ENCODE measurements at regions not wholly inside any gene's neighbourhood (a gene's known extent, or its start where the extent isn't known, plus 50 kb on each side); places are given as distances from the start of the nearest gene placed in this dataset.

DNA sequence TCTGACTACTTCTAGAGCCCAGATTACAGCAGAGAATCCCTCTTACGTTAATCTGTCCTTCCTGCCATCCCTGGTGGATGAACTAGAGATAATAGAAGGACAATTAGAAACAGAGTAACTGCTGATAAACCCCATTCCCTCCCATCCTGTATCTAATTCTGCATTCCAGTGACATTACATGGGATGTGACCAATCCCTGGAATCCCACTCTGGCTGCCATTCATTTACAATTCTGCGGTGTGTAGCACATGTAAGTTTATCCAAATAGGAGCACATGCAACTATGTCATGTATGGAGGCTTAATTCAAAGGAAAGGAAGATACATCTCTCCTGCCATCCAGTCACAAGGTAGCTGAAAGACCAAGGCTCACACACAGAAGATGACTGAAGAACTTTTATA lies 339.5 kb downstream of the GPAT3 start:
- no peaks in the 10 kb centered on the region for H3K36me3 Mint-ChIP-seq (ENCODE audit: insufficient read depth, unreplicated experiment)
- no peak for DNase-seq (ENCODE audit: unreplicated experiment)
- TF ChIP-seq, protein P1, sequence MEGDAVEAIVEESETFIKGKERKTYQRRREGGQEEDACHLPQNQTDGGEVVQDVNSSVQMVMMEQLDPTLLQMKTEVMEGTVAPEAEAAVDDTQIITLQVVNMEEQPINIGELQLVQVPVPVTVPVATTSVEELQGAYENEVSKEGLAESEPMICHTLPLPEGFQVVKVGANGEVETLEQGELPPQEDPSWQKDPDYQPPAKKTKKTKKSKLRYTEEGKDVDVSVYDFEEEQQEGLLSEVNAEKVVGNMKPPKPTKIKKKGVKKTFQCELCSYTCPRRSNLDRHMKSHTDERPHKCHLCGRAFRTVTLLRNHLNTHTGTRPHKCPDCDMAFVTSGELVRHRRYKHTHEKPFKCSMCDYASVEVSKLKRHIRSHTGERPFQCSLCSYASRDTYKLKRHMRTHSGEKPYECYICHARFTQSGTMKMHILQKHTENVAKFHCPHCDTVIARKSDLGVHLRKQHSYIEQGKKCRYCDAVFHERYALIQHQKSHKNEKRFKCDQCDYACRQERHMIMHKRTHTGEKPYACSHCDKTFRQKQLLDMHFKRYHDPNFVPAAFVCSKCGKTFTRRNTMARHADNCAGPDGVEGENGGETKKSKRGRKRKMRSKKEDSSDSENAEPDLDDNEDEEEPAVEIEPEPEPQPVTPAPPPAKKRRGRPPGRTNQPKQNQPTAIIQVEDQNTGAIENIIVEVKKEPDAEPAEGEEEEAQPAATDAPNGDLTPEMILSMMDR (IDR thresholded peaks at IDR 0.05; ENCODE audit: unreplicated experiment), result no peak
- ChIA-PET CTCF (no interaction called here), POLR2A (interaction anchor here (0.6 to 1.0 kb wide), 2 partner anchors 10 to 16 kb away, joined by 3 to 4 read pairs; no protein-coding TSS in a partner anchor)
- H3K27ac Mint-ChIP-seq (ENCODE audit: low read depth, unreplicated experiment), result no peak overlapping the region
- intact Hi-C loops (cut with micrococcal nuclease), result no loop called here
- no peaks in the 10 kb centered on the region for H3K9me3 Mint-ChIP-seq (ENCODE audit: unreplicated experiment)
- no peaks in the 10 kb centered on the region for H3K27me3 Mint-ChIP-seq (ENCODE audit: insufficient read depth, unreplicated experiment)
- H3K4me1 Mint-ChIP-seq (ENCODE audit: insufficient read depth, unreplicated experiment), result no peaks in the 10 kb centered on the region
- no TSS peak for BruUV-seq (replicated peaks)
- no peak overlapping the region for H3K4me3 Mint-ChIP-seq (ENCODE audit: unreplicated experiment)

DNA sequence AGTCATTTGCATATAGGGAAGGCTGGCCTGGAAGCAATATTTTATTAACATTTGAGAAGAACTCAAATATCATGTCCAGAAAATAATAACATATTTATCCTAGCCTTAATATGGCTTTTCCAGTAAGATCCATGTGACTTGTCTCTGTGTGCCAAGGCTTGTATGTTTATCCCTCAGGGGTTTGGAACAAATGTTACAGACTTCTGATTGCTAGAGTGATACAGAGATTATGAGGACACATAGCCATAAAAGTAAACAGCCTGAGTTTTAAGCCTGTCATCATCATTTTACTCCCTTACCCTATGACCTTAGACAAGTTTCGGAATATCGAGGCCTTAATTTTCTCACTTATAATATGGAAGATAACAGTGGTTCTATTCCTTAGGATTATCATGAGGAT lies 338.1 kb downstream of the GPAT3 start:
- no TSS peak for BruUV-seq (replicated peaks)
- H3K36me3 Mint-ChIP-seq (ENCODE audit: insufficient read depth, unreplicated experiment), result no peaks in the 10 kb centered on the region
- H3K4me1 Mint-ChIP-seq (ENCODE audit: insufficient read depth, unreplicated experiment), result no peaks in the 10 kb centered on the region
- H3K27me3 Mint-ChIP-seq (ENCODE audit: insufficient read depth, unreplicated experiment), result no peaks in the 10 kb centered on the region
- H3K9me3 Mint-ChIP-seq (ENCODE audit: unreplicated experiment), result no peaks in the 10 kb centered on the region
- DNase-seq (ENCODE audit: unreplicated experiment), result no peak
- no peak overlapping the region for H3K27ac Mint-ChIP-seq (ENCODE audit: low read depth, unreplicated experiment)
- TF ChIP-seq, protein P1 (IDR thresholded peaks at IDR 0.05; ENCODE audit: unreplicated experiment), result no peak
- intact Hi-C loops (cut with micrococcal nuclease), result no loop called here
- H3K4me3 Mint-ChIP-seq (ENCODE audit: unreplicated experiment), result no peak overlapping the region
- ChIA-PET CTCF (no interaction called here), POLR2A (no interaction called here)

DNA sequence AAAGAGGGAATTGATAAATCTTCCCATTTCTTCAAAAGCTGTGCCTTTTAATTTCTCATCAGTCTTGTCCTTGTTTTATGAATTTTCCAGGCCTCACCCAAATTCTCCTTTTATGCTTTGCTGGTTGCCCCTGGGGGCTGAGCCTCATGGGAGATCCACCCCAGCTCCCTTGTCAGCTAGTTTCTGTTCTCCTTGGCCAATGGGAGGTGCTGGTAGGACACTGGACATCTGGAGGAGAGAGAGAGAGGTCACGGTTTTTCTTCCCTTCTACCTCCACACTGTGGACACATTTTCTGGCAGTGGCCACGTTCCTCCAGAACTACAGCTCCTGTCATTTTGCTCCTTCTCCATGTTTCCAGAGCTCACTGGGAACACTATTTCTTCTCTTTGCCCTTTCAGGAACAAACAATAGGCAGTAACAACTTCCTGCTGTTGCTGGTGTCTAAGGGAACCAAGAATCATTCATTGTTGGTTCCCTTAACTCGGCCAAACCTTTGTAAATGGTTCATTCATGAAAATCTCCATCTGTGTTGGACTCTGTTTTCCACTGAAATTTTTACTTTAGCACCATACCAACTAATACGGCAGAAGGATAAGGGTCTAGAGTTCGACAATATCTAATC lies 334.5 kb downstream of the GPAT3 start:
- no peak for DNase-seq (ENCODE audit: unreplicated experiment)
- H3K4me1 Mint-ChIP-seq (ENCODE audit: insufficient read depth, unreplicated experiment), result peaks cover 6% of the 10 kb centered on the region
- intact Hi-C loops (cut with micrococcal nuclease), result no loop called here
- no peak overlapping the region for H3K4me3 Mint-ChIP-seq (ENCODE audit: unreplicated experiment)
- H3K27ac Mint-ChIP-seq (ENCODE audit: low read depth, unreplicated experiment), result no peak overlapping the region
- ChIA-PET CTCF (no interaction called here), POLR2A (no interaction called here)
- no peaks in the 10 kb centered on the region for H3K27me3 Mint-ChIP-seq (ENCODE audit: insufficient read depth, unreplicated experiment)
- H3K36me3 Mint-ChIP-seq (ENCODE audit: insufficient read depth, unreplicated experiment), result no peaks in the 10 kb centered on the region
- no TSS peak for BruUV-seq (replicated peaks)
- TF ChIP-seq, protein P1 (IDR thresholded peaks at IDR 0.05; ENCODE audit: unreplicated experiment), result no peak
- H3K9me3 Mint-ChIP-seq (ENCODE audit: unreplicated experiment), result no peaks in the 10 kb centered on the region

DNA sequence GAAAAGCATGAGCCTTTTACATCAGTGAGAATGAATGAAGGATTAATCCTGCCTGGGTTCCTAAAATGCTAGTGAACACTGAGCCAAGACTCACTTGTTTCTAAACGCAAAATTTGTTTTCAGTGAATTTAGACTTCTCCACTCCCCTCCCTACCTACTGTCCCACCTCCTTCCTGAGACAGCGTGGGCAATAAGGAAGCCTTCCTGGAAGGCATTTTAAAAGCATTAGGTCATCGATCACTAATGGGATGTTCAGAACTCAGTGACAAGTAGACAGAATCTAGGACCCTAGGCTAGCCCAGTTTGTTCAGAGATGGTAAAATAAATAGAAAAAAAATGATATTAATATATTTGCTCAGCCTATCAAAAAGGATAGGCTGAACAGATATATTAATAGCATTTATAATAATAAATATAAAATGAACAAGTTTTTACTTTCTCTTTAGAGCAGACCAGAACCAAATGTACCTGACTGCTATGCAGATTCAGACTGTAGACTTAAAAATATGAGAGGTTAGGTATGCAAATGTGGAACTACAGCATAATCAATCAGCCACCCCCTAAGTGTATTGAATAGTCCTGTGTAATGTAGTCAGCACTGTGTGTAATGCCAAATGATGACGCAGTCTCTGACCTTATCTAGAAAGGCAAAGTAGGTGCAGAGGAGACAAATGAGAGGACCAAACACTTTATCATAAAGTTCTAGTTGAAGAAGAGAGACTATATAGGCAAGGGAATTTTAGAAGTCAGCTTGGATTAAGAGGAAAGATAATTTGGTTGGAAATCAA lies 331.1 kb downstream of the GPAT3 start:
- Mint-ChIP-seq H3K27me3 (ENCODE audit: insufficient read depth, unreplicated experiment) (no peaks in the 10 kb centered on the region), H3K4me3 (ENCODE audit: unreplicated experiment) (no peak overlapping the region), H3K36me3 (ENCODE audit: insufficient read depth, unreplicated experiment) (no peaks in the 10 kb centered on the region), H3K4me1 (ENCODE audit: insufficient read depth, unreplicated experiment) (peaks cover 6% of the 10 kb centered on the region), H3K9me3 (ENCODE audit: unreplicated experiment) (no peaks in the 10 kb centered on the region), H3K27ac (ENCODE audit: low read depth, unreplicated experiment) (no peak overlapping the region)
- TF ChIP-seq, protein P1 (IDR thresholded peaks at IDR 0.05; ENCODE audit: unreplicated experiment), result no peak
- ChIA-PET POLR2A (no interaction called here), CTCF (no interaction called here)
- intact Hi-C loops (cut with micrococcal nuclease), result no loop called here
- no peak for DNase-seq (ENCODE audit: unreplicated experiment)
- no TSS peak for BruUV-seq (replicated peaks)

All from MCF 10A (cell line).